Activated CD8-positive, alpha-beta T cell treated with anti-CD3 and anti-CD28 coated beads for 36 hours (primary cell): ENCODE measurements at regions not wholly inside any gene's neighbourhood (a gene's known extent, or its start where the extent isn't known, plus 50 kb on each side); places are given as distances from the start of the nearest gene placed in this dataset.

Source experiments
- ATAC-seq: fragments of 200-7000 bp; cut with Tn5 transposase; one replicate; pipeline ENCODE4 v1.10.0; 2021; ENCODE audit warnings: mild to moderate bottlenecking, moderate library complexity
- CTCF ChIA-PET: fragments of 350-600 bp; sonication (Branson Sonifier 250); formaldehyde crosslinking; loops from one replicate; lab custom pipeline; 2021; ENCODE audit warnings: antibody characterized with exemption; lab: Charles Lee
- POLR2A ChIA-PET: fragments of 350-600 bp; sonication (Branson Sonifier 250); formaldehyde crosslinking; loops from one replicate; lab custom pipeline; 2021; ENCODE audit warnings: antibody characterized with exemption; lab: Charles Lee
- DNase-seq: peaks from one replicate; pipeline ENCODE4 v3.0.0-alpha.2; 2020
- H3K27ac Mint-ChIP-seq: one replicate; pipeline ENCODE4 v1.8.0; 2021; ENCODE audit warnings: mild to moderate bottlenecking, mixed read lengths
- H3K27me3 Mint-ChIP-seq: one replicate; pipeline ENCODE4 v1.8.0; 2021; ENCODE audit warnings: mixed read lengths
- H3K36me3 Mint-ChIP-seq: one replicate; pipeline ENCODE4 v1.8.0; 2021; ENCODE audit warnings: low read depth, mixed read lengths
- H3K4me1 Mint-ChIP-seq: one replicate; pipeline ENCODE4 v1.8.0; 2021; ENCODE audit warnings: low read depth, mixed read lengths
- H3K4me3 Mint-ChIP-seq: one replicate; pipeline ENCODE4 v1.8.0; 2021; ENCODE audit warnings: mild to moderate bottlenecking, moderate library complexity, mixed read lengths
- H3K9me3 Mint-ChIP-seq: one replicate; pipeline ENCODE4 v1.8.0; 2021; ENCODE audit warnings: mixed read lengths
- CTCF ChIP-seq: fragments of 200-600 bp; IDR thresholded peaks from one replicate; pipeline ENCODE4 v1.8.0; 2022; ENCODE audit warnings: antibody characterized with exemption, mild to moderate bottlenecking
- intact Hi-C: fragments of 100-400 bp; cut with micrococcal nuclease; formaldehyde crosslinking; loops from one replicate; pipeline ENCODE4 v1.10.0; 2022

- no peak for DNase-seq
- CTCF ChIA-PET: no interaction called here
- no peak overlapping the region for H3K4me3 Mint-ChIP-seq
- no peak for ATAC-seq
- H3K4me1 Mint-ChIP-seq: no peaks in the 10 kb centered on the region
- no peak overlapping the region for H3K27ac Mint-ChIP-seq
- H3K36me3 Mint-ChIP-seq: no peaks in the 10 kb centered on the region
- TF ChIP-seq CTCF: no peak
- intact Hi-C loops: no loop called here
- POLR2A ChIA-PET: no interaction called here
- no peaks in the 10 kb centered on the region for H3K27me3 Mint-ChIP-seq
- H3K9me3 Mint-ChIP-seq: no peaks in the 10 kb centered on the region
Measured at GRCh38 chr16:65895906-65896305, 470.6 kb upstream of the CDH5 start.

- TF ChIP-seq CTCF: no peak
- ChIA-PET CTCF (no interaction called here), POLR2A (no interaction called here)
- Mint-ChIP-seq H3K4me3 (no peak overlapping the region), H3K36me3 (no peaks in the 10 kb centered on the region), H3K4me1 (no peaks in the 10 kb centered on the region), H3K27ac (no peak overlapping the region), H3K27me3 (no peaks in the 10 kb centered on the region), H3K9me3 (no peaks in the 10 kb centered on the region)
- no peak for DNase-seq
- intact Hi-C loops: no loop called here
- ATAC-seq: no peak
Measured at GRCh38 chr16:65895486-65895885, 471.0 kb upstream of the CDH5 start.

- intact Hi-C loops: no loop called here
- H3K9me3 Mint-ChIP-seq: no peaks in the 10 kb centered on the region
- H3K27ac Mint-ChIP-seq: no peak overlapping the region
- DNase-seq (no peak), ATAC-seq (no peak)
- no peak for TF ChIP-seq CTCF
- no peaks in the 10 kb centered on the region for H3K4me1 Mint-ChIP-seq
- H3K36me3 Mint-ChIP-seq: no peaks in the 10 kb centered on the region
- ChIA-PET POLR2A (no interaction called here), CTCF (no interaction called here)
- no peak overlapping the region for H3K4me3 Mint-ChIP-seq
- no peaks in the 10 kb centered on the region for H3K27me3 Mint-ChIP-seq
Measured at GRCh38 chr16:65890203-65890602, 476.3 kb upstream of the CDH5 start.

GRCh38 chr16:65889533-65889966 lies 476.9 kb upstream of the CDH5 start:
- Mint-ChIP-seq H3K4me3 (no peak overlapping the region), H3K4me1 (no peaks in the 10 kb centered on the region), H3K27ac (no peak overlapping the region), H3K36me3 (no peaks in the 10 kb centered on the region), H3K9me3 (no peaks in the 10 kb centered on the region), H3K27me3 (no peaks in the 10 kb centered on the region)
- CTCF ChIA-PET: no interaction called here
- TF ChIP-seq CTCF: no peak
- ATAC-seq (no peak), DNase-seq (no peak)
- POLR2A ChIA-PET: no interaction called here
- intact Hi-C loops: no loop called here

GRCh38 chr16:65888201-65888600 lies 478.3 kb upstream of the CDH5 start:
- Mint-ChIP-seq H3K27ac (no peak overlapping the region), H3K9me3 (no peaks in the 10 kb centered on the region), H3K27me3 (no peaks in the 10 kb centered on the region), H3K4me3 (no peak overlapping the region), H3K36me3 (no peaks in the 10 kb centered on the region), H3K4me1 (no peaks in the 10 kb centered on the region)
- intact Hi-C loops: no loop called here
- DNase-seq (no peak), ATAC-seq (no peak)
- TF ChIP-seq CTCF: no peak
- CTCF ChIA-PET: no interaction called here
- POLR2A ChIA-PET: no interaction called here
